ENCODE measurements at regions not wholly inside any gene's neighbourhood (a gene's known extent, or its start where the extent isn't known, plus 50 kb on each side); places are given as distances from the start of the nearest gene placed in this dataset.

DNA sequence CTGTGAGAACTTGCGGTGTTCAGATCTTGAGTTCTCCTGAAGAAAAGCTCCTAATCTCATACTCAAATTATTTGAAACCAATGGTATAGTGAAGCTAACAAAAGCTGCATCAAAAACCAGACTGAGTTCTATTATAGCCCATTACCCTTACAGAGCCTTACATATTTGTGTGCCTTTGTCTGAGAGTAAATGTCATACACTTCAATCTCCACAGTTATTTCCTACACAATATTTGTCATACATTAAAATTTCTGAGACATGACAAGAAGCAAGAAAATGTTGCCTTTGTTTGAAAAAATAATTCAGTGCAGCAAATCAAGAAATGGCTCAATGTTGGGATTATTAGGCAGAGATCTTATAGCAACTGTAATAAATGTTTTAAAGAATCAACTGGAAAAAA, 776.1 kb upstream of the MBL2 start:
- Histone ChIP-seq H3K4me2 (ENCODE audit: low read depth, low read length, poor library complexity, severe bottlenecking) (no peak overlapping the region), H3K79me2 (ENCODE audit: insufficient read depth, low read length) (no peaks in the 10 kb centered on the region), H3K9me2 (replicated peaks; ENCODE audit: insufficient read depth, low read length) (no peaks in the 10 kb centered on the region), H3K27ac (ENCODE audit: low read depth, low read length) (no peak overlapping the region), H3K9ac (ENCODE audit: low read length) (no peak overlapping the region), H4K20me1 (ENCODE audit: low read depth, low read length) (no peaks in the 10 kb centered on the region), H3K36me3 (ENCODE audit: low read length) (no peaks in the 10 kb centered on the region), H3K9me3 (ENCODE audit: insufficient read depth, low read length) (no peaks in the 10 kb centered on the region), H2AFZ (ENCODE audit: low read depth, low read length, severe bottlenecking) (no peak overlapping the region), H3F3A (ENCODE audit: insufficient read depth) (no peaks in the 10 kb centered on the region), H3K27me3 (ENCODE audit: low read length) (no peaks in the 10 kb centered on the region), H3K4me3 (ENCODE audit: insufficient read depth, low read length, poor library complexity, severe bottlenecking) (no peak overlapping the region)
- TF ChIP-seq CTCF (IDR thresholded peaks at IDR 0.05; ENCODE audit: insufficient read depth, low read length, poor library complexity, severe bottlenecking) (no peak), EZH2phosphoT487 (conservative IDR thresholded peaks at IDR 0.05; ENCODE audit: low read length) (no peak)

DNA sequence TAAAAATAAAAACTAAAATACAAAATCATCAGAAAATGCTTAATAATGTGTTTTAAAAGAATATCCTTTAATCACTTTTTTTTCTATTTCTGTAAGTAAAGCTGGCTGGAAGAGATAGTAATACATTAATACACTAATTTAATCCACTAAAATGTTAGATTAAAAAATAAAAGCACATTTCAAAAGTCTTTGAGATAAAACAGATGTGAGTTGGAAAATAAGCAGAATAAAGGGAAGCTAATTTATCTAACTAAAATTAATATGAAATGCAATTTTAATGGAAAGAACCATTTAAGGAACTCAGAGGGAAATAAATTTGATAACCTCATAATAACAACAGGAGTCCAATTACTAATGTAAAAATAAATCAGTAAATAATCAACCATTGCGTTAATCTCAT, 774.8 kb upstream of the MBL2 start:
- H3K36me3 ChIP-seq (ENCODE audit: low read length): no peaks in the 10 kb centered on the region
- H2AFZ ChIP-seq (ENCODE audit: low read depth, low read length, severe bottlenecking): no peak overlapping the region
- H3K27ac ChIP-seq (ENCODE audit: low read depth, low read length): no peak overlapping the region
- no peaks in the 10 kb centered on the region for H3K9me2 ChIP-seq (replicated peaks; ENCODE audit: insufficient read depth, low read length)
- H4K20me1 ChIP-seq (ENCODE audit: low read depth, low read length): no peaks in the 10 kb centered on the region
- H3K9ac ChIP-seq (ENCODE audit: low read length): no peak overlapping the region
- no peaks in the 10 kb centered on the region for H3F3A ChIP-seq (ENCODE audit: insufficient read depth)
- no peaks in the 10 kb centered on the region for H3K27me3 ChIP-seq (ENCODE audit: low read length)
- H3K79me2 ChIP-seq (ENCODE audit: insufficient read depth, low read length): no peaks in the 10 kb centered on the region
- no peak overlapping the region for H3K4me3 ChIP-seq (ENCODE audit: insufficient read depth, low read length, poor library complexity, severe bottlenecking)
- H3K9me3 ChIP-seq (ENCODE audit: insufficient read depth, low read length): no peaks in the 10 kb centered on the region
- no peak overlapping the region for H3K4me2 ChIP-seq (ENCODE audit: low read depth, low read length, poor library complexity, severe bottlenecking)
- no peak for TF ChIP-seq EZH2phosphoT487 (conservative IDR thresholded peaks at IDR 0.05; ENCODE audit: low read length)

- no peak overlapping the region for H2AFZ ChIP-seq (ENCODE audit: low read depth, low read length, severe bottlenecking)
- no peaks in the 10 kb centered on the region for H3K36me3 ChIP-seq (ENCODE audit: low read length)
- no peak overlapping the region for H3K4me2 ChIP-seq (ENCODE audit: low read depth, low read length, poor library complexity, severe bottlenecking)
- no peak overlapping the region for H3K4me3 ChIP-seq (ENCODE audit: insufficient read depth, low read length, poor library complexity, severe bottlenecking)
- TF ChIP-seq EZH2phosphoT487 (conservative IDR thresholded peaks at IDR 0.05; ENCODE audit: low read length): no peak
- no peak for TF ChIP-seq CTCF (IDR thresholded peaks at IDR 0.05; ENCODE audit: insufficient read depth, low read length, poor library complexity, severe bottlenecking)
- no peaks in the 10 kb centered on the region for H3K9me2 ChIP-seq (replicated peaks; ENCODE audit: insufficient read depth, low read length)
- H4K20me1 ChIP-seq (ENCODE audit: low read depth, low read length): no peaks in the 10 kb centered on the region
- no peaks in the 10 kb centered on the region for H3K9me3 ChIP-seq (ENCODE audit: insufficient read depth, low read length)
- H3K79me2 ChIP-seq (ENCODE audit: insufficient read depth, low read length): no peaks in the 10 kb centered on the region
- no peaks in the 10 kb centered on the region for H3F3A ChIP-seq (ENCODE audit: insufficient read depth)
- H3K27me3 ChIP-seq (ENCODE audit: low read length): no peaks in the 10 kb centered on the region
- no peak overlapping the region for H3K27ac ChIP-seq (ENCODE audit: low read depth, low read length)
- H3K9ac ChIP-seq (ENCODE audit: low read length): no peak overlapping the region
Observed at GRCh38 chr10:53543410-53543809, 770.8 kb upstream of the MBL2 start.

GRCh38 chr10:53537508-53537907, 764.9 kb upstream of the MBL2 start:
- H3K4me2 ChIP-seq (ENCODE audit: low read depth, low read length, poor library complexity, severe bottlenecking): no peak overlapping the region
- no peak overlapping the region for H2AFZ ChIP-seq (ENCODE audit: low read depth, low read length, severe bottlenecking)
- H3K9me3 ChIP-seq (ENCODE audit: insufficient read depth, low read length): no peaks in the 10 kb centered on the region
- H3K4me3 ChIP-seq (ENCODE audit: insufficient read depth, low read length, poor library complexity, severe bottlenecking): no peak overlapping the region
- TF ChIP-seq EZH2phosphoT487 (conservative IDR thresholded peaks at IDR 0.05; ENCODE audit: low read length) (no peak), CTCF (IDR thresholded peaks at IDR 0.05; ENCODE audit: insufficient read depth, low read length, poor library complexity, severe bottlenecking) (no peak)
- no peaks in the 10 kb centered on the region for H3K36me3 ChIP-seq (ENCODE audit: low read length)
- H3K79me2 ChIP-seq (ENCODE audit: insufficient read depth, low read length): no peaks in the 10 kb centered on the region
- no peaks in the 10 kb centered on the region for H3K9me2 ChIP-seq (replicated peaks; ENCODE audit: insufficient read depth, low read length)
- H4K20me1 ChIP-seq (ENCODE audit: low read depth, low read length): no peaks in the 10 kb centered on the region
- no peak overlapping the region for H3K27ac ChIP-seq (ENCODE audit: low read depth, low read length)
- no peak overlapping the region for H3K9ac ChIP-seq (ENCODE audit: low read length)
- H3K27me3 ChIP-seq (ENCODE audit: low read length): no peaks in the 10 kb centered on the region
- no peaks in the 10 kb centered on the region for H3F3A ChIP-seq (ENCODE audit: insufficient read depth)

All from SU-DHL-6 (cell line).